ENCODE measurements at regions not wholly inside any gene's neighbourhood (a gene's known extent, or its start where the extent isn't known, plus 50 kb on each side); places are given as distances from the start of the nearest gene placed in this dataset.

GRCh38 chr3:70519026-70519425 is 206.6 kb upstream of the MDFIC2 start:
- no peak overlapping the region for H3K4me3 Mint-ChIP-seq
- no peaks in the 10 kb centered on the region for H3K4me1 Mint-ChIP-seq
- H3K27me3 Mint-ChIP-seq (ENCODE audit: low read depth in 3 of 3), result no peaks in the 10 kb centered on the region

GRCh38 chr3:70518356-70518755 is 205.9 kb upstream of the MDFIC2 start:
- Histone ChIP-seq H4K20me1 (ENCODE audit: insufficient read depth, low read length) (no peaks in the 10 kb centered on the region), H3K27me3 (ENCODE audit: control insufficient read depth in 2 of 2, insufficient read depth in 2 of 2, low read length in 2 of 2) (no peaks in the 10 kb centered on the region), H3K27ac (ENCODE audit: low read depth in 1 of 2, low read length in 2 of 2) (no peak overlapping the region), H3K4me2 (replicated peaks; ENCODE audit: extremely low read depth, low read length, poor library complexity, severe bottlenecking) (no peak overlapping the region), H3K79me2 (ENCODE audit: insufficient read depth, low read length) (no peaks in the 10 kb centered on the region), H3K9ac (ENCODE audit: insufficient read depth, low read length, poor library complexity, severe bottlenecking) (no peak overlapping the region), H3K4me1 (ENCODE audit: control insufficient read depth in 1 of 2, insufficient read depth in 2 of 2, low read length in 2 of 2) (no peaks in the 10 kb centered on the region), H2AFZ (ENCODE audit: insufficient read depth, low read depth, low read length, poor library complexity, severe bottlenecking) (no peak overlapping the region), H3K36me3 (replicated peaks in 1 of 2; ENCODE audit: control insufficient read depth in 1 of 2, insufficient read depth in 2 of 2, low read length in 2 of 2) (no peaks in the 10 kb centered on the region), H3K9me3 (replicated peaks in 1 of 2; ENCODE audit: control insufficient read depth in 1 of 2, insufficient read depth in 1 of 2, low read length in 2 of 2) (no peaks in the 10 kb centered on the region), H3K4me3 (replicated peaks in 1 of 3; ENCODE audit: low read depth in 2 of 3, low read length in 3 of 3) (no peak overlapping the region)
- no peak overlapping the region for H3K4me3 Mint-ChIP-seq
- peaks cover 0 to 2% (median 0%) of the 10 kb centered on the region in 3 donors for H3K27me3 Mint-ChIP-seq (ENCODE audit: low read depth in 3 of 3)
- no peak overlapping the region for H3K27ac Mint-ChIP-seq
- TF ChIP-seq CTCF (IDR thresholded peaks at IDR 0.05), result no peak
- H3K4me1 Mint-ChIP-seq, result no peaks in the 10 kb centered on the region
- DNase-seq, result no peak
- intact Hi-C loops (cut with micrococcal nuclease), result no loop called here
- H3K9me3 Mint-ChIP-seq, result no peaks in the 10 kb centered on the region
- H3K36me3 Mint-ChIP-seq, result no peaks in the 10 kb centered on the region
- WGBS (ENCODE audit: insufficient coverage), result 94% methylated on average over 5 of the region's 5 CpGs

More at GRCh38 chr3:70519026-70519425, 206.6 kb upstream of the MDFIC2 start:
- H3K4me2 ChIP-seq (replicated peaks; ENCODE audit: extremely low read depth, low read length, poor library complexity, severe bottlenecking), result no peak overlapping the region
- Mint-ChIP-seq H3K9me3 (no peaks in the 10 kb centered on the region), H3K27ac (no peak overlapping the region), H3K36me3 (no peaks in the 10 kb centered on the region)
- H3K36me3 ChIP-seq (replicated peaks in 1 of 2; ENCODE audit: control insufficient read depth in 1 of 2, insufficient read depth in 2 of 2, low read length in 2 of 2), result no peaks in the 10 kb centered on the region
- H3K27me3 ChIP-seq (ENCODE audit: control insufficient read depth in 2 of 2, insufficient read depth in 2 of 2, low read length in 2 of 2), result no peaks in the 10 kb centered on the region
- no peak overlapping the region for H2AFZ ChIP-seq (ENCODE audit: insufficient read depth, low read depth, low read length, poor library complexity, severe bottlenecking)
- intact Hi-C loops (cut with micrococcal nuclease), result no loop called here
- H3K4me3 ChIP-seq (replicated peaks in 1 of 3; ENCODE audit: low read depth in 2 of 3, low read length in 3 of 3), result no peak overlapping the region
- no peaks in the 10 kb centered on the region for H3K79me2 ChIP-seq (ENCODE audit: insufficient read depth, low read length)
- H3K27ac ChIP-seq (ENCODE audit: low read depth in 1 of 2, low read length in 2 of 2), result no peak overlapping the region
- DNase-seq, result no peak
- H4K20me1 ChIP-seq (ENCODE audit: insufficient read depth, low read length), result no peaks in the 10 kb centered on the region
- no peak for TF ChIP-seq CTCF (IDR thresholded peaks at IDR 0.05)
- no peaks in the 10 kb centered on the region for H3K4me1 ChIP-seq (ENCODE audit: control insufficient read depth in 1 of 2, insufficient read depth in 2 of 2, low read length in 2 of 2)
- WGBS (ENCODE audit: insufficient coverage), result 93% methylated on average over 3 of the region's 4 CpGs
- H3K9ac ChIP-seq (ENCODE audit: insufficient read depth, low read length, poor library complexity, severe bottlenecking), result no peak overlapping the region
- no peaks in the 10 kb centered on the region for H3K9me3 ChIP-seq (replicated peaks in 1 of 2; ENCODE audit: control insufficient read depth in 1 of 2, insufficient read depth in 1 of 2, low read length in 2 of 2)
